Mammary epithelial cell (primary cell): ENCODE measurements at regions not wholly inside any gene's neighbourhood (a gene's known extent, or its start where the extent isn't known, plus 50 kb on each side); places are given as distances from the start of the nearest gene placed in this dataset.

Experiments
- EZH2 ChIP-seq: IDR thresholded peaks from 2 replicates; pipeline ENCODE4 v1.6.1; 2012; ENCODE audit warnings: low read length, inconsistent platforms, borderline replicate concordance
- TF ChIP-seq, protein P1 (sequence below), 2 donors: IDR thresholded peaks in 1 of 2; conservative IDR thresholded peaks in 1 of 2; 2 replicates each; pipeline ENCODE4 v1.5.1; 2011 to 2012; ENCODE audit warnings: inconsistent platforms in 2 of 2, low read length in 2 of 2, mild to moderate bottlenecking in 2 of 2, control low read depth in 1 of 2, low read depth in 1 of 2; ENCODE audit not compliant: insufficient read depth in 1 of 2; ENCODE audit errors: extremely low read depth in 1 of 2

DNA sequence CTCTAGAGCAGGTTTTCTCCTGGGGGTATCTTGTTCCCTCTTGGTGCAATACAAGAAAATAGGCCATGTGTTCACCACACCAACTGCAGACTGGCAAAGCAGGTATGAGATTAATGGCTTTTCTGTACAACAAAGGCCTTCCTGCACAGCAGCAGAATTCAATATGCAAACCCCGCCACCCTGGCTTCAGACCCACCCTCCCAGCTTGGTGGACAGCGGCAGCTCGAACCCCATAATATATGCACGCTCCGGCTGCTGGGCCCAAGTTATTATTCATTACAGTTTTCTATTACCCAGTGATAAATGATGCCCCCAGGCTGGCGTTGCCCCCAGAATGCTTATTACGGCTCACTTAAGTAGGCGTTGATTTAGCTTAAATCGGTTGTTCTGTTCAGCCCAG is 144.2 kb downstream of the RRAGC start:
- TF ChIP-seq, protein P1, sequence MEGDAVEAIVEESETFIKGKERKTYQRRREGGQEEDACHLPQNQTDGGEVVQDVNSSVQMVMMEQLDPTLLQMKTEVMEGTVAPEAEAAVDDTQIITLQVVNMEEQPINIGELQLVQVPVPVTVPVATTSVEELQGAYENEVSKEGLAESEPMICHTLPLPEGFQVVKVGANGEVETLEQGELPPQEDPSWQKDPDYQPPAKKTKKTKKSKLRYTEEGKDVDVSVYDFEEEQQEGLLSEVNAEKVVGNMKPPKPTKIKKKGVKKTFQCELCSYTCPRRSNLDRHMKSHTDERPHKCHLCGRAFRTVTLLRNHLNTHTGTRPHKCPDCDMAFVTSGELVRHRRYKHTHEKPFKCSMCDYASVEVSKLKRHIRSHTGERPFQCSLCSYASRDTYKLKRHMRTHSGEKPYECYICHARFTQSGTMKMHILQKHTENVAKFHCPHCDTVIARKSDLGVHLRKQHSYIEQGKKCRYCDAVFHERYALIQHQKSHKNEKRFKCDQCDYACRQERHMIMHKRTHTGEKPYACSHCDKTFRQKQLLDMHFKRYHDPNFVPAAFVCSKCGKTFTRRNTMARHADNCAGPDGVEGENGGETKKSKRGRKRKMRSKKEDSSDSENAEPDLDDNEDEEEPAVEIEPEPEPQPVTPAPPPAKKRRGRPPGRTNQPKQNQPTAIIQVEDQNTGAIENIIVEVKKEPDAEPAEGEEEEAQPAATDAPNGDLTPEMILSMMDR (conservative IDR thresholded peaks at IDR 0.05 in 1 of 2, IDR thresholded peaks at IDR 0.05 in 1 of 2; ENCODE audit: extremely low read depth in 1 of 2, insufficient read depth in 1 of 2, low read depth in 1 of 2, low read length in 2 of 2), result no peak
- TF ChIP-seq EZH2, result no peak
